ENCODE measurements at regions not wholly inside any gene's neighbourhood (a gene's known extent, or its start where the extent isn't known, plus 50 kb on each side); places are given as distances from the start of the nearest gene placed in this dataset.

DNA sequence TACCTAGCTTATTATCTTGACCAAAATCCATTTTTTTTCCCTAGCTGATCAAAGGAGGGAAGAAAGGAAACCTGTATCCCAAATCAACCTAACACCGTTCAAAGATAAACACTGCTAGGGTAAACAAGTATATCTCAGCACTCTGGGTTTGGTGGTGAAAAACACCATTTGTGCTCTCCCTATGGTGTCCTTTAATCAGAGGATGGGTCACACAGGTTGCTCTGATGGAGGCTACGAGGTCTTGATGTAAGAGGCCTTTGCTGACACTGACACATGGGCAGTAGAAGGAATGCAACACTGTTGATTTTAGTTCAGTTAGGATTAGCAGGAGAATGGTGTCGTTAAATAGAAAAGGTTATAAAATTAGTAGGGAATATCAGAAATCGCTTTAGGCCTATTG, 179.3 kb downstream of the HDGFL1 start:
- TF ChIP-seq SMC3 (IDR thresholded peaks at IDR 0.05; ENCODE audit: low read depth, low read length) (no peak), POLR2A (IDR thresholded peaks at IDR 0.05; ENCODE audit: low read depth, low read length) (no peak), RAD21 (IDR thresholded peaks at IDR 0.05; ENCODE audit: low read length) (no peak), MAZ (IDR thresholded peaks at IDR 0.05; ENCODE audit: borderline replicate concordance, low read depth, low read length) (no peak), CEBPB (IDR thresholded peaks at IDR 0.05; ENCODE audit: low read depth, low read length) (no peak), MAFK (IDR thresholded peaks at IDR 0.05; ENCODE audit: low read depth, low read length) (no peak), RFX5 (IDR thresholded peaks at IDR 0.05; ENCODE audit: low read depth, low read length) (no peak), BHLHE40 (IDR thresholded peaks at IDR 0.05; ENCODE audit: low read depth, low read length) (no peak)
- TF ChIP-seq, protein P1, sequence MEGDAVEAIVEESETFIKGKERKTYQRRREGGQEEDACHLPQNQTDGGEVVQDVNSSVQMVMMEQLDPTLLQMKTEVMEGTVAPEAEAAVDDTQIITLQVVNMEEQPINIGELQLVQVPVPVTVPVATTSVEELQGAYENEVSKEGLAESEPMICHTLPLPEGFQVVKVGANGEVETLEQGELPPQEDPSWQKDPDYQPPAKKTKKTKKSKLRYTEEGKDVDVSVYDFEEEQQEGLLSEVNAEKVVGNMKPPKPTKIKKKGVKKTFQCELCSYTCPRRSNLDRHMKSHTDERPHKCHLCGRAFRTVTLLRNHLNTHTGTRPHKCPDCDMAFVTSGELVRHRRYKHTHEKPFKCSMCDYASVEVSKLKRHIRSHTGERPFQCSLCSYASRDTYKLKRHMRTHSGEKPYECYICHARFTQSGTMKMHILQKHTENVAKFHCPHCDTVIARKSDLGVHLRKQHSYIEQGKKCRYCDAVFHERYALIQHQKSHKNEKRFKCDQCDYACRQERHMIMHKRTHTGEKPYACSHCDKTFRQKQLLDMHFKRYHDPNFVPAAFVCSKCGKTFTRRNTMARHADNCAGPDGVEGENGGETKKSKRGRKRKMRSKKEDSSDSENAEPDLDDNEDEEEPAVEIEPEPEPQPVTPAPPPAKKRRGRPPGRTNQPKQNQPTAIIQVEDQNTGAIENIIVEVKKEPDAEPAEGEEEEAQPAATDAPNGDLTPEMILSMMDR (conservative IDR thresholded peaks at IDR 0.05; ENCODE audit: low read depth, low read length), result no peak
- TF ChIP-seq, protein P2, sequence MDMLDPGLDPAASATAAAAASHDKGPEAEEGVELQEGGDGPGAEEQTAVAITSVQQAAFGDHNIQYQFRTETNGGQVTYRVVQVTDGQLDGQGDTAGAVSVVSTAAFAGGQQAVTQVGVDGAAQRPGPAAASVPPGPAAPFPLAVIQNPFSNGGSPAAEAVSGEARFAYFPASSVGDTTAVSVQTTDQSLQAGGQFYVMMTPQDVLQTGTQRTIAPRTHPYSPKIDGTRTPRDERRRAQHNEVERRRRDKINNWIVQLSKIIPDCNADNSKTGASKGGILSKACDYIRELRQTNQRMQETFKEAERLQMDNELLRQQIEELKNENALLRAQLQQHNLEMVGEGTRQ (IDR thresholded peaks at IDR 0.05; ENCODE audit: low read depth, low read length), result no peak
